GM19043 (cell line): ENCODE measurements at regions not wholly inside any gene's neighbourhood (a gene's known extent, or its start where the extent isn't known, plus 50 kb on each side); places are given as distances from the start of the nearest gene placed in this dataset.
"Not testable (repeated sequence)": the region's sequence is repeated elsewhere in the genome, so short reads cannot be mapped to it uniquely, and the experiment has no call there.

Experiments
- ATAC-seq: cut with Tn5 transposase; IDR thresholded peaks from one replicate; pipeline ENCODE4 v1.9.1; 2021; ENCODE audit warnings: low read depth; ENCODE audit not compliant: unreplicated experiment

- not testable (repeated sequence) for ATAC-seq
Observed at GRCh38 chrY:22113990-22114389, 68.7 kb downstream of the RBMY1F start.

- not testable (repeated sequence) for ATAC-seq
Observed at GRCh38 chrY:22108165-22108564, 74.6 kb downstream of the RBMY1F start.

- not testable (repeated sequence) for ATAC-seq
Observed at GRCh38 chrY:22101547-22101946, 81.2 kb downstream of the RBMY1F start.

GRCh38 chrY:22097310-22097709, 85.4 kb downstream of the RBMY1F start:
- ATAC-seq, result not testable (repeated sequence)

- not testable (repeated sequence) for ATAC-seq
Observed at GRCh38 chrY:22085975-22086645, 96.6 kb downstream of the RBMY1F start.

- not testable (repeated sequence) for ATAC-seq
Observed at GRCh38 chrY:22072270-22072669, 110.5 kb downstream of the RBMY1F start.

GRCh38 chrY:22060149-22060548, 122.6 kb downstream of the RBMY1F start:
- ATAC-seq, result not testable (repeated sequence)

GRCh38 chrY:22013010-22013409, 95.2 kb upstream of the RBMY1E start:
- ATAC-seq, result not testable (repeated sequence)

GRCh38 chrY:22001163-22001562, 83.3 kb upstream of the RBMY1E start:
- not testable (repeated sequence) for ATAC-seq

GRCh38 chrY:21987222-21987621, 69.4 kb upstream of the RBMY1E start:
- peak; percentile 43 for ATAC-seq

GRCh38 chrY:21980937-21981336, 63.1 kb upstream of the RBMY1E start:
- ATAC-seq, result not testable (repeated sequence)

GRCh38 chrY:21980348-21980747, 62.5 kb upstream of the RBMY1E start:
- ATAC-seq, result not testable (repeated sequence)

- not testable (repeated sequence) for ATAC-seq
Observed at GRCh38 chrY:21979106-21979505, 61.3 kb upstream of the RBMY1E start.

- ATAC-seq, result not testable (repeated sequence)
Observed at GRCh38 chrY:21978204-21978603, 60.4 kb upstream of the RBMY1E start.
